ENCODE measurements at regions not wholly inside any gene's neighbourhood (a gene's known extent, or its start where the extent isn't known, plus 50 kb on each side); places are given as distances from the start of the nearest gene placed in this dataset.

DNA sequence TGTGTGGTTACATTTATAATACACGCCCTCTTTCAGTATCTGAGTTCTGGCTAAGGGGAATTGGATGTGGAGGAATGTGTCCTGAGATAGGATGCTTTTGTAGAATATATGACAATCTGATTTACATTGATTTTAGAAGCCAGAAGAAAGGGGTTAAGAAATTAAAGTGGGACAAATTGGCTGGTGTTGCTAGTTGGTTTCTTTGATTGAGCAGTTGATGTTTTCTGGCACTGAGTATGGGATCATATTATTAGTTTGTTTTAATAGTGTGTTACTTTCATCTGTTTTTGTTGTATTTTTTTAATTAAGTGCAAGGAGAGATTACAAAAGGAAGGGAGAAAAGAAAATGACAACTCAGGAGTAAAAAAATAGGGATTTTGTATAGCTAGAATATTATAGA is 1634.7 kb upstream of the B3GALT2 start:
- Histone ChIP-seq H3K4me3 (no peak overlapping the region), H3K27me3 (ENCODE audit: low read depth) (no peaks in the 10 kb centered on the region), H3K36me3 (replicated peaks) (no peaks in the 10 kb centered on the region), H3K4me1 (no peaks in the 10 kb centered on the region), H3K9me3 (no peaks in the 10 kb centered on the region)
- no peak for DNase-seq (ENCODE audit: low spot score in 2 of 2)
- in situ Hi-C loops (cut with MboI; ENCODE audit: low sequenced_read_pairs) = no loop called here

DNA sequence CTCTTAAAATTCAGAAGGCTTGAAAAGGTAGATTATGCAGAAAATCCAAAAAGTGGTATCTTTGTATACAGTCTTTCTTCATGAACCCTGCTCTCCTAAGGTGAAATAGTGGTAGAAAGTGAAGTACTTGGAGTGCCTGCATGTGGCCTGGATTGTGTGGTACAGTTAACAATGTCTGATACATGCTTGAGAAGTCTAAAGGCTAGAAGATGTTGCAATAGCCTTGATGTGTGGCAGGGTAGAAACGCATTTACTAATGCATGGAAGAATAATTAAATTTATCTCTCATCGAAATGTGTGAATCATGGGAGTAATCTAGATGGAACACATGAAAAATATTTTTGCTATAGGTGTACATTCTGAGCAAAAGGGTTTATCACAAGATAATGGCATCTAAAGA is 1632.3 kb upstream of the B3GALT2 start:
- no peaks in the 10 kb centered on the region for H3K36me3 ChIP-seq (replicated peaks)
- no peak overlapping the region for H3K4me3 ChIP-seq
- in situ Hi-C loops (cut with MboI; ENCODE audit: low sequenced_read_pairs) = no loop called here
- no peaks in the 10 kb centered on the region for H3K4me1 ChIP-seq
- H3K27me3 ChIP-seq (ENCODE audit: low read depth) = no peaks in the 10 kb centered on the region
- H3K9me3 ChIP-seq = no peaks in the 10 kb centered on the region
- DNase-seq (ENCODE audit: low spot score in 2 of 2) = no peak

DNA sequence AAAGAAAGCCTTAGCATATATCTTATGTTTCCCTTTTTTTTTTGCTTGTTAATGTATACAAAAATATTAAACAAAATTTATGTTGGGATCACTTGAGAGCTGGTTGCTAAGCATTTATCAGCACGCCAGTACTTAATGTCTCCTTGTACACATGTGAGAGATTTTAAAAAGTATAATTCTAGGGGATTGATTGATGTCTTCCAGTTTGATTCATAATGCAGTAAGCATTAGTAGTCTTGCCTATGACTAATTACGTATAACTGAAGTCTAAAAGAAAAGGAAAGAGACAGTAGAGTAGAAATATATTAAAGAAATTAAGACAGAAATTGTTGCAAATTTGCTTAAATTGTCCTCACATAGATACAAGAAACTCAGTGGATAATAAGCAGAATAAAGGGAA is 1630.4 kb upstream of the B3GALT2 start:
- Histone ChIP-seq H3K9me3 (no peaks in the 10 kb centered on the region), H3K4me1 (no peaks in the 10 kb centered on the region), H3K4me3 (no peak overlapping the region), H3K27me3 (ENCODE audit: low read depth) (no peaks in the 10 kb centered on the region), H3K36me3 (replicated peaks) (no peaks in the 10 kb centered on the region)
- in situ Hi-C loops (cut with MboI; ENCODE audit: low sequenced_read_pairs) = no loop called here
- DNase-seq (ENCODE audit: low spot score in 2 of 2) = no peak

DNA sequence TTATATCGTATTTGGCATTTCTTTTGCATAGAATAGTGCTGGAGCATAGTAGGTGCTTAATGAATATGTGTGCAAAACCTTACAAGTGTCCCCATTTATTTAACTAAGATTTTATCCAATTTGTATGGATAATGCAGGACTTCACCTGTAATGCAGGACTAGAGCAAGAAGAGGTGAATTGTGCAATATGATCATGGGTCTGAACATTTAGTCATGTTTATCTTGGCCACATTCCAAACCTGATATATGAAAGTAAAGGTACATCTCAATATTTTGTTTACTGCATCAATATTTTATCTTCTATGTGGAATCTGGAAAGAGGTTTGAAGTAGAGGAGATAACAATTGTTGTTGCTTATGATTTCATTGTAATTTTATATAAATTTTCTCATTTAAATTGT is 1626.7 kb upstream of the B3GALT2 start:
- no peaks in the 10 kb centered on the region for H3K27me3 ChIP-seq (ENCODE audit: low read depth)
- no peak overlapping the region for H3K4me3 ChIP-seq
- DNase-seq (ENCODE audit: low spot score in 2 of 2) = no peak
- H3K4me1 ChIP-seq = no peaks in the 10 kb centered on the region
- H3K9me3 ChIP-seq = no peaks in the 10 kb centered on the region
- no peaks in the 10 kb centered on the region for H3K36me3 ChIP-seq (replicated peaks)
- in situ Hi-C loops (cut with MboI; ENCODE audit: low sequenced_read_pairs) = no loop called here

DNA sequence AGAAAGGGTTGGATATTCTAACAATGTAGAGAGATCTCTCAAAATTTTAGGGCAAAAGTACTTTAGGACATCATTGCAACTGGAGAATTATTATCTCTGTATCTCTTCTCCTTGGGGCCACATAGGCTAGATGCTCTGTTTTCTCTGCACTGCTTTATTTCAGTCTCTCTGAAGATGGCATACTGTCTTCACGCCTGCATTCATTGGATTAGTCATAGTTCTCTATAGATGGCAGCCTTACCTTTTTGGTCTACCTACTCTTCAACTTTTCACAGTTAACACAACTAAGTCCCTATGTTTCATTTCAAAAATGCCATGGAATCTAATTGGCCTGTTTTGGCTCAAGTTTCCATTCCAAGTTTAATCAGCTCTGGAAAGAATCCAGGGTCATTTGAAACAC is 1623.3 kb upstream of the B3GALT2 start:
- H3K36me3 ChIP-seq (replicated peaks) = no peaks in the 10 kb centered on the region
- H3K4me1 ChIP-seq = no peaks in the 10 kb centered on the region
- in situ Hi-C loops (cut with MboI; ENCODE audit: low sequenced_read_pairs) = no loop called here
- no peaks in the 10 kb centered on the region for H3K27me3 ChIP-seq (ENCODE audit: low read depth)
- no peak overlapping the region for H3K4me3 ChIP-seq
- H3K9me3 ChIP-seq = no peaks in the 10 kb centered on the region
- no peak for DNase-seq (ENCODE audit: low spot score in 2 of 2)

DNA sequence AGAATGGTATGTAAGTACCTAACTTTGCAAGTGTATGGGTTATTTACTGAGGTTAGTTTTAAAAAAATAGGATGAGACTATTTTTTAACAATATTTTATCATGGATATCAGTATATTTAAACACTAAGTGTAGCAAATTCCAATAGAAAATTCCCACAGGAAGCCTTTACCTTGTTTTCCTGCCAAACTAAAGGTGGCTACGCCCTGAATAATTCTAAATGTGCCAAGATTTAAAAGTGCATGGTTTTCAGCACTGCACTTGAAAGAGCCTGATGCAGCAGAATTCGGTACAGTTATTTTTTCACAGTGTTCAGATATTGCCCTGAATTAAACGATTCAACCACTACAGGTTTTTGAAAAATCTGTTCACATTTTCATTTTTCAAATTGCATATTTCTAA is 1622.8 kb upstream of the B3GALT2 start:
- Histone ChIP-seq H3K4me1 (no peaks in the 10 kb centered on the region), H3K4me3 (no peak overlapping the region), H3K27me3 (ENCODE audit: low read depth) (no peaks in the 10 kb centered on the region), H3K9me3 (no peaks in the 10 kb centered on the region), H3K36me3 (replicated peaks) (no peaks in the 10 kb centered on the region)
- no peak for DNase-seq (ENCODE audit: low spot score in 2 of 2)
- in situ Hi-C loops (cut with MboI; ENCODE audit: low sequenced_read_pairs) = no loop called here

DNA sequence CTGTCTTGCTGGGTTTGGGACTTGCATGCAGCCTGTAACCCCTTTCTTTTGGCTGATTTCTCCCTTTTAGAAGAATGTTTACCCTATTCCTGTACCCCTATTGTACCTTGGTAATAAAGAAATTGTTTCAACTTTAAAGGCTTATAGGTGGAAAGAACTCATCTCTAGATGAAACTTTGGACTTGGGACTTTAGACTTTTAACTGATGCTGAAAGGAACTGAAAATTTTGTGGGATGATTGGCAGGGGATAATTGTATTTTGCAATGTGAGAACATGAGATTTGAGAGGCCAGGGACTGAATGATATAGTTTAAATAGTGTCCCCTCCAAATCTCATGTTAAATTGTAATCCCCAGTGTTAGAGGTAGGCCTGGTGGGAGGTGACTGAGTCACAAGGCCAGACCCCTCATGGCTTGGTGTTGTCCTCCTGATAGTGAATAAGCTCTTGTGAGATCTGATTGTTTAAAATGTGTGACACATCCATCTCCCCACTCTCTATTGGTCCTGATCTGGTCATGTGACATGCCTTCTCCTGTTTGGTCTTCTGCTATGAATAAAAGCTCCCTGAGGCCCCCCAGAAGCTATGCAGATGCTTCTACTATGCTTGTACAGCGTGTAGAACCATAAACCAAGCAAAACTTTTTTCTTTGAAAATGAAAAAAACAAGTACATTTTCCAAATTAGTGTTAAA is 1621.3 kb upstream of the B3GALT2 start:
- H3K4me3 ChIP-seq = no peak overlapping the region
- in situ Hi-C loops (cut with MboI; ENCODE audit: low sequenced_read_pairs) = no loop called here
- no peaks in the 10 kb centered on the region for H3K27me3 ChIP-seq (ENCODE audit: low read depth)
- no peak for DNase-seq (ENCODE audit: low spot score in 2 of 2)
- H3K4me1 ChIP-seq = no peaks in the 10 kb centered on the region
- no peaks in the 10 kb centered on the region for H3K36me3 ChIP-seq (replicated peaks)
- H3K9me3 ChIP-seq = no peaks in the 10 kb centered on the region

DNA sequence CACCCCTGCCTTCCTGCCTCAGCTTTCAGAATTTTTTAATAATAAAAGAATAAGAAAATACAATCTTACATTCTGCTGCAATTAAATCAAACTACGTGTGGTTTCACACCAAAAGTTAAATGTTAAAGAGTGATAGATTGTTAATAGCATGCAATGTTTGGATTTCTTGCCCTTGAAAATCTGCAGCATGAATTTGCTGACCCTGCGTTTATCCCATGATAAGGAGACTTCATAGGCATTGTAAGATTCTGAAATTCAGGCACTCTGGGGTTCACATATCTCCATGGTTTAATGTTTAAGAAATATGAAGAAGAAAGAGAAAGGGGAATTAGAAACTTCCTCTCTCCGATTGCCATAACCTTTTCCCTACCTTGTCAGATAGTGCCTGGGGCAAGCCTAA is 1616.2 kb upstream of the B3GALT2 start:
- in situ Hi-C loops (cut with MboI; ENCODE audit: low sequenced_read_pairs) = no loop called here
- no peak for DNase-seq (ENCODE audit: low spot score in 2 of 2)
- H3K4me1 ChIP-seq = no peaks in the 10 kb centered on the region
- no peaks in the 10 kb centered on the region for H3K27me3 ChIP-seq (ENCODE audit: low read depth)
- no peak overlapping the region for H3K4me3 ChIP-seq
- H3K36me3 ChIP-seq (replicated peaks) = no peaks in the 10 kb centered on the region
- H3K9me3 ChIP-seq = no peaks in the 10 kb centered on the region

DNA sequence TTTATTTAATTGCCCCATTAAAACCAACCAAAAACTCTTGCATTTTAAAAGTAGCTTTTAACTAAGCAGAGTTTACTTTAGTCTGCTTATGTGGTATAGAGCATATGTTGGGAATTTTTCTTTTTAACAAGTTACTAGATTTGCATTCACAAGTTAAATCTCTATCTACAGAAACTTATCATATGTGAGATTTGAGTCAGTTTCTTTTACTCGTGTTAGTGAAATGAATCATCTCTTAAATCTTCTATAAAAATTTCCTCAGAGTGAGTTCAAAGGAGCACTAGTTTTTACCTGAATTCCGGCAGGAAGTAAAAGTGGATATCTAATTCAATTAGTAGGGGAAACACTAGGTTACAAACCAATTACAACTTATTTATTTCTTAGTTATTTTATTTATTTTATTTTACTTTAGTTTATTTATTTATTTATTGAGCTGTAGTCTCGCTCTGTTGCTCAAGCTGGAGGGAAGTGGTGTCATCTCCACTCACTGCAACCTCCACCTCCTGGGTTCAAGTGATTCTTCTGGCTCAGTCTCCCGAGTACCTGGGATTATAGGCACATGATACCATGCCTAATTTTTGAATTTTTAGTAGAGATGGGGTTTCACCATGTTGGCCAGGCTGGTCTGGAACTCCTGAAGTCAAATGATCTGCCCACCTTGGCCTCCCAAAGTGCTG is 1609.6 kb upstream of the B3GALT2 start:
- in situ Hi-C loops (cut with MboI; ENCODE audit: low sequenced_read_pairs) = no loop called here
- Histone ChIP-seq H3K36me3 (replicated peaks) (no peaks in the 10 kb centered on the region), H3K9me3 (no peaks in the 10 kb centered on the region), H3K27me3 (ENCODE audit: low read depth) (no peaks in the 10 kb centered on the region), H3K4me1 (no peaks in the 10 kb centered on the region), H3K4me3 (no peak overlapping the region)
- no peak for DNase-seq (ENCODE audit: low spot score in 2 of 2)

DNA sequence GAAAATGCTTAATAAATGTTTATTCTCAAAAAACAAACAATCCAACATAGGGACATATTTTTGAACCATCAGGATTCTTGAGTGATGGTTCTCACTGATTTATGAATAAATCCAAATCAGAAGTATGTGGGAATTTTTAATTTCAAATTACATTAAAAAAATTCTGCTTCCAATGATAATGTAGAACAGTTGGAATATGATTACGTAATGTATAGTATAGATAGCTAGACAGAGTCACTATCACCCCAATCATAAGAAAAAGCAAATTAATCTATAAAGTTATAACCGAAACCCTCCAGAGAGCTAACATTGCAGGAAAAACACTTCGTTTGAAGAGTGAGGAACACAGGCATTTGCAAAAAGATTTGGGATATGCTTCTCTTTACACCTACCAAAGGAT is 1600.6 kb upstream of the B3GALT2 start:
- Histone ChIP-seq H3K36me3 (replicated peaks) (no peaks in the 10 kb centered on the region), H3K27me3 (ENCODE audit: low read depth) (no peaks in the 10 kb centered on the region), H3K4me3 (no peak overlapping the region), H3K9me3 (no peaks in the 10 kb centered on the region), H3K4me1 (no peaks in the 10 kb centered on the region)
- in situ Hi-C loops (cut with MboI; ENCODE audit: low sequenced_read_pairs) = no loop called here
- no peak for DNase-seq (ENCODE audit: low spot score in 2 of 2)

DNA sequence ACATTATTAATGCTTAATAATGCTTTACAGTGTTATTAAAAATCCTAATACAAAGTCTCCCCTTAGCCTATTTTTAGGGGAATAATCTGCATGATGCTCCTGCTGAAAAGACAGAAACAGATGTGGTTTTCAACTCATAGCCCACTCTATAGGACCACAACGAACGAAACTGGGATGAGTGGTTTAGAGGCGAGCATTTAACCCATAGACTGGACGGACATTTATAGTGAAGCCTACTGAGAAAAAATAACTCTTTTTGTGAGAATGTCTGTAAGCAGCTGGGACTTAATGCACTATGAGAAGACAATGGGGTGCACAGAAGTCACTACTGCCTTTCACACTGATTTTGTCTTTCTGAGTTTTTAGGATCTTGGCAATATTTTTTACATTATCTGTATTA is 1599.6 kb upstream of the B3GALT2 start:
- H3K4me3 ChIP-seq = no peak overlapping the region
- in situ Hi-C loops (cut with MboI; ENCODE audit: low sequenced_read_pairs) = no loop called here
- no peaks in the 10 kb centered on the region for H3K9me3 ChIP-seq
- no peaks in the 10 kb centered on the region for H3K27me3 ChIP-seq (ENCODE audit: low read depth)
- H3K4me1 ChIP-seq = no peaks in the 10 kb centered on the region
- DNase-seq (ENCODE audit: low spot score in 2 of 2) = no peak
- no peaks in the 10 kb centered on the region for H3K36me3 ChIP-seq (replicated peaks)

DNA sequence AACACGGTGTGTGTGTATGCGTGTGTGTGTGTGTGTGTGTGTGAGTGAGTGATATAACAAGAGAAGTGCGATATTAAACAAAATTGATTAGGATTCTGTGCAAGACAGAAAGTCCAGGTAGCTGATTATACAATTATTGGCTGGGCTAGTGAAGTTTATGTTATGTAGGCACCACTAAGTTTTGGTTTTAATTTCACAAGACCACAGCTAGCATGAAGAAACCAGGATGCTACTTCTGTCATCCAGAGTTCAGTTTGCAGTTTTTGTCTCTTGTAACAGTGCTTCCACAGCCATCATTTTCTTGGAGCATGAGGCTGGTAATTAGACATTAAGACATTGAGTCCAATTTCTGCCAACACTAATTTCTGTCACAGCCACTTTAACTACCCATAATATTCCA is 1590.2 kb upstream of the B3GALT2 start:
- no peaks in the 10 kb centered on the region for H3K27me3 ChIP-seq (ENCODE audit: low read depth)
- no peak for DNase-seq (ENCODE audit: low spot score in 2 of 2)
- in situ Hi-C loops (cut with MboI; ENCODE audit: low sequenced_read_pairs) = no loop called here

DNA sequence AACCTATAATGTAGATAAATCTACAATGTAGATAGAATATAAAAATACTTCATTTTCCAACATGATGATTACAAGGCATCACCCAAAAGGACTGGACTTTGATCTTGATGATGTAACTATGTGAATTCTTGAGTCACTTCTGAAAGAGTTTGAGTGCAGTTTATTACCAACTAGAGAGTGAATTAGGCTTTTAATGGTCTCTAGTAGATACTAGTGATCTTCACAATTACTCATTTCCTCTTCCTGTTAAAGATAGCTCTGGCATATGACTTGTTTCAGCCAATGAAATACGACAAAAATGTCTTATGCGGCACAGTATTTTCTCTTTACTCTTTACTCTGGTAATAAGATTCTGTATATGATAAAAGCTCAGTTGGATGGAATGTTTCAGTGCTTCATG is 1588.1 kb upstream of the B3GALT2 start:
- in situ Hi-C loops (cut with MboI; ENCODE audit: low sequenced_read_pairs) = no loop called here
- Histone ChIP-seq H3K27me3 (ENCODE audit: low read depth) (no peaks in the 10 kb centered on the region), H3K4me3 (no peak overlapping the region), H3K9me3 (no peaks in the 10 kb centered on the region), H3K36me3 (replicated peaks) (no peaks in the 10 kb centered on the region), H3K4me1 (no peaks in the 10 kb centered on the region)
- no peak for DNase-seq (ENCODE audit: low spot score in 2 of 2)

More for the DNA sequence above, 1590.2 kb upstream of the B3GALT2 start:
- no peaks in the 10 kb centered on the region for H3K9me3 ChIP-seq
- H3K36me3 ChIP-seq (replicated peaks) = no peaks in the 10 kb centered on the region
- H3K4me3 ChIP-seq = no peak overlapping the region
- H3K4me1 ChIP-seq = no peaks in the 10 kb centered on the region

DNA sequence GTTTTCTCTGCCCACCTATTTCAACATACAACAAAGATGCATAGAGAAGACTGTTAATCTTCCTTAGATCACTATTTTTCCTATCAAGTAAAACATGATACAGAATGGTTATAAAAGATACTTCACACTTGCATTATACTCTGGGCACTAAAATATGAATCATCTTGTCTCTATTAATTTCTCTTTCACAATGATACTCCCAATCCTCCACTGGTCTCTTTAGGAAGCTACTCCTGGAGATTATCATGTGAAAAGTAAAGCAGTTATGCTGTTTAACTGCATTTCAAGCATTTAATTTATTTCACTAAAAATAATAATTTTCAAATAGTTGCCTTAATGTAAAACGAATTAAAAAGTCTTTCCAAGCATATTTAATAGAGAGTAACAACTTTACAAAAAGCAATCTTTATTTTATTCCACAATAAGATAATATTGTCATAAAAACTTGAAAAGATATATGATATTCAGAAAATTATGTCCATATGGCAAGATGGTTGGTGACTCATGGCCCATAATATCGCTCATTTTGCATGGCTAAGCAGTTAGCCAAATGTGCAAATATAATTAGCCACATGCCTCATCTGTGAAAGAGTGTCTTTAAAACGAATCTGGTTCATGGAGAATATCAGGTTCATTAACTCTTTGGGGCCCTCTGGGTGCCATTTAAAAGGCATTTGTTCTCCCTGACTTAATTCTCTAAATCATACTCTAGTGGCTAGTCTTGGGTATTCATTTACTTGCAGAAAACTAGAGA is 1569.0 kb upstream of the B3GALT2 start:
- H3K36me3 ChIP-seq (replicated peaks) = no peaks in the 10 kb centered on the region
- H3K4me3 ChIP-seq = no peak overlapping the region
- H3K9me3 ChIP-seq = no peaks in the 10 kb centered on the region
- H3K27me3 ChIP-seq (ENCODE audit: low read depth) = no peaks in the 10 kb centered on the region
- DNase-seq (ENCODE audit: low spot score in 2 of 2) = no peak
- in situ Hi-C loops (cut with MboI; ENCODE audit: low sequenced_read_pairs) = no loop called here
- H3K4me1 ChIP-seq = no peaks in the 10 kb centered on the region
